Kidney epithelial cell (primary cell): ENCODE measurements at regions not wholly inside any gene's neighbourhood (a gene's known extent, or its start where the extent isn't known, plus 50 kb on each side); places are given as distances from the start of the nearest gene placed in this dataset.

ENCODE experiments used
- DNase-seq: peaks from one replicate; pipeline ENCODE4 v3.0.0-alpha.2; 2010; ENCODE audit warnings: low read depth
- H3K27me3 ChIP-seq: 2 replicates; pipeline ENCODE4 v1.6.0; 2011; ENCODE audit warnings: low read length; ENCODE audit not compliant: control insufficient read depth, insufficient read depth
- H3K36me3 ChIP-seq: 2 replicates; pipeline ENCODE4 v1.5.1; 2011; ENCODE audit warnings: low read length; ENCODE audit not compliant: control insufficient read depth, insufficient read depth
- H3K4me3 ChIP-seq: 2 replicates; pipeline ENCODE4 v1.5.1; 2011; ENCODE audit warnings: low read depth, mild to moderate bottlenecking, control low read depth, low read length
- TF ChIP-seq, protein P1 (sequence below): IDR thresholded peaks from 2 replicates; pipeline ENCODE4 v1.5.1; 2011; ENCODE audit warnings: mild to moderate bottlenecking, moderate library complexity, low read length, control low read depth, inconsistent platforms; ENCODE audit not compliant: insufficient read depth, poor library complexity, severe bottlenecking

DNA sequence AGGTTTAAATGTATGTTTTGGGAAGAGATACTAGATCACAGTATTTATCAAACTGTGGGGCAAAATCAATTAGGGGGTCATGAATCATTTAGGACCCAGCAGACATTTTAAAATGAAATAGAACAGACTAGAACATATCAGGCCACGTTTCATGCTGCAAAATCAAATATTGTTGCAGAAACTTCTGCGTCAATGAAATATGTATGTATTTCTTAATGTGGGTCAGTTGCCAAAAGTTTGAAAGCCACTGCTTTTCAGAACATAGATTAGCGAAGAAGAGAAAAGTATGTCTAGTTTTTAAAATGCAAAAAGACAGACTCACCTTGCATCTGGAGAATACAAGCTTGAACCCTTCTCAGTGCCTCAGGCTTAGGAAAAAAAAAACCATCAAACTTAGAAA lies 102.7 kb upstream of the BMPER start:
- Histone ChIP-seq H3K36me3 (no peaks in the 10 kb centered on the region), H3K4me3 (no peak overlapping the region), H3K27me3 (no peaks in the 10 kb centered on the region)
- DNase-seq, result no peak
- TF ChIP-seq, protein P1, sequence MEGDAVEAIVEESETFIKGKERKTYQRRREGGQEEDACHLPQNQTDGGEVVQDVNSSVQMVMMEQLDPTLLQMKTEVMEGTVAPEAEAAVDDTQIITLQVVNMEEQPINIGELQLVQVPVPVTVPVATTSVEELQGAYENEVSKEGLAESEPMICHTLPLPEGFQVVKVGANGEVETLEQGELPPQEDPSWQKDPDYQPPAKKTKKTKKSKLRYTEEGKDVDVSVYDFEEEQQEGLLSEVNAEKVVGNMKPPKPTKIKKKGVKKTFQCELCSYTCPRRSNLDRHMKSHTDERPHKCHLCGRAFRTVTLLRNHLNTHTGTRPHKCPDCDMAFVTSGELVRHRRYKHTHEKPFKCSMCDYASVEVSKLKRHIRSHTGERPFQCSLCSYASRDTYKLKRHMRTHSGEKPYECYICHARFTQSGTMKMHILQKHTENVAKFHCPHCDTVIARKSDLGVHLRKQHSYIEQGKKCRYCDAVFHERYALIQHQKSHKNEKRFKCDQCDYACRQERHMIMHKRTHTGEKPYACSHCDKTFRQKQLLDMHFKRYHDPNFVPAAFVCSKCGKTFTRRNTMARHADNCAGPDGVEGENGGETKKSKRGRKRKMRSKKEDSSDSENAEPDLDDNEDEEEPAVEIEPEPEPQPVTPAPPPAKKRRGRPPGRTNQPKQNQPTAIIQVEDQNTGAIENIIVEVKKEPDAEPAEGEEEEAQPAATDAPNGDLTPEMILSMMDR, result no peak

DNA sequence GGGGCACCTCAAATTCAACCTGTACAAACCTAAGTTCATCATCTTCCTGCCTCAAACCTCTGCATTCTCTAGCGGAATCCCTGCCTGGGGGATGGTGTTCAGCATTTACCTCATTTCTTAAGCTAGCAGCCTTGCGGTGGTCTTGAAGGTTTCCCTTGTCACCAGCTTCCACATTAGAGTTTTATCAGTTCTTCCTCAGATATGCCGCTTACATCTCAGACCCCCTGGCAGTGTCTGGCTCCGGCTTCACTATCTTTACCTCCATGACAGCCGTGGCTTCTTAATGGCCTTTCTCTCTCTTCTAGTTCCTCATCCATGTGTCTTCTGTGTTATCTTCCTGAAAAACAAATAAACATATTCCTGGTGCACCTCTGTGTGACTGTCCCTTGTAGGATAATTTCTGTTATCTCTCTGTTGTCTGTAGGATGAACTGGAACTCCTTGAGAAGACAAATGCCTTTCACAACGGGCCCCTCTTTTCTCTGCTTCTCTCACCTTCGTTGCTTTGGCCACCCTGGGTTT lies 101.1 kb upstream of the BMPER start:
- no peaks in the 10 kb centered on the region for H3K27me3 ChIP-seq
- no peak overlapping the region for H3K4me3 ChIP-seq
- no peaks in the 10 kb centered on the region for H3K36me3 ChIP-seq
- DNase-seq, result no peak
- TF ChIP-seq, protein P1, result no peak

DNA sequence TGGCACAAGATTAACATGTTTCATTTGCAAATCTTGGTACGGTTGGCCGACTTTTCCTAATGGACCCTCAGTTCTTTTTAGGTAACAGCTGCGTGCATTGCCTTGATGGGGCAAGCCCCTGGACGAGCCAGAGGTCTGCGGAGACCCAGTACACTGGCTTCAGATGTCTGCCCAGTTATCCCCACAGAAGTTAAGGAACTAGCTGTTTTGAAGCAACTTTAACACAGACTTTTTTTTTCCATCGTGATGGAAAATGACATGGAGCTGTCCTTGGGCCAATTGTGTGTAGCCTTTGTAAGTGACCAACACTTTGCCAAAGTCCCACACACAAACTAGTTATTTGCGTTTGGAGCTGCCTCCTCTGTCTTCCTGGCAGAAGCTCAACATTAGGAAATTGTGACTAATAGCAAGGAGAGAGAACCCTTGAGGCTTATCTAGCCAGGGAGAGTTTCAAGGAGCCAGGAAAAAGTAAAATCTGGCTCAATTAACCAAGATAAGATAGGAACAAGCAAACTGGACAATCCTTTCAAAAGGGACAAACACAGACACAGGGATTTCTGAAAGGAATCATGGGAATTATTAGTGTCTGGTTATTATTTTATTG lies 99.6 kb upstream of the BMPER start:
- H3K27me3 ChIP-seq, result no peaks in the 10 kb centered on the region
- H3K36me3 ChIP-seq, result no peaks in the 10 kb centered on the region
- H3K4me3 ChIP-seq, result no peak overlapping the region
- TF ChIP-seq, protein P1, result no peak
- DNase-seq, result no peak

DNA sequence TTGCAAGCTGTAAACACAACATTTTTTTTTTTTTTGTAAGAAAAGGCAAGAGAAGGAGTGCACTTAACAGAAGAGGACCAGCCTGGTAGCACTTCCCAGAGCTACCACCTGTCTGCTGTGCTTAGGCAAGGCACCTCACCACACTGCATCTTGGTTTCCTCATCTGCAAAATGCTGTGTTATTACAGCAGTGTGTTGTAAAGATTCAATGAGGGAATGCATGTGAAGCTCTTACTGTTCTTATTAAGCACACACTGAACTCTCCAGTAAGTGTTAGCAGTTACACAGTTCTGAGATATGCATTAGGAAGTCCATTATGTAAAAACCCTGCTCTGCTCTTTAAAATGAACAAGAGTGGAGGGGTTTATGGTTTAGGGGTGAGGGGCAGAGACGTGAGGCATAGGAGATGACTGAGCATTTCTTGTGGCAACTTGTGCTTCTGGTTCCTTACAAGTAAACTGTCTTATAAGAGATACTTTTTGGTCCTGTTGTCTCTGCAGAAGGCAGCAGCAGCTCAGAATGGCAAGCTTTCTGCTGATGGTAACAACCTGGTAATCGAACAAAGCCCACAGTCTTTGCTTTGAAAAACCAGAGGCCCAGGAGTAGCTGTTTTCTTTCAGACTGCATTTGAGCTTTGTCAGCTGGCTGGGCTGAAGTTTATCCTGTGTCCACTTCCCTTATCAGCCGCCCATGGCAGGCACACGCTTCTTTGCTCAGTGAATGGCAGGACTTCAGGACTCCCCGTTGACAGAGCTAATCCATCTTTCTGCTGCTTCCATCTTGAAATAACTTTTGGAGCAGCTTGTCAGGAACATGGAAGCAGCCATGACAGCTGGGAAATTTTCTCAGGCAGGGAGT lies 98.8 kb upstream of the BMPER start:
- DNase-seq, result no peak
- TF ChIP-seq, protein P1, result no peak
- Histone ChIP-seq H3K36me3 (no peaks in the 10 kb centered on the region), H3K27me3 (no peaks in the 10 kb centered on the region), H3K4me3 (no peak overlapping the region)

DNA sequence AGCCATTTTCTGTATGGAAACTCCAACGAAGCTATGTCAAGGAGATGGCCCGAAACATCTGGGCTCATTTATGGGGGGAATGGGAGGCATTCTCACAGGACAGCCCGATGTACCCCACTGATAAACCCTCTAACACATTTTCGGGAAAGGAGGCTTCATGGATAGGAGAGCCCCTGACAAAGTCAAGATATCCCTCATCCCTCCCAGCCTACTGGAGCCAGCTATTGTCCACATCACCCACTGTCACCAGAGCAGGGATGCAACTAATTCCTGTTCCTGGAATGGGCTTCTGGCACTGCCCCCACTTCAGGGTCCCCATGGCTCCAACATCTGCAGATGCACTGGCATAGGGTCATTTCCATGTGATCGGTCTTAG lies 98.2 kb upstream of the BMPER start:
- TF ChIP-seq, protein P1, result no peak
- Histone ChIP-seq H3K4me3 (no peak overlapping the region), H3K36me3 (no peaks in the 10 kb centered on the region)

More for the DNA sequence above, 98.2 kb upstream of the BMPER start:
- DNase-seq, result no peak
- no peaks in the 10 kb centered on the region for H3K27me3 ChIP-seq
